ENCODE measurements at regions not wholly inside any gene's neighbourhood (a gene's known extent, or its start where the extent isn't known, plus 50 kb on each side); places are given as distances from the start of the nearest gene placed in this dataset.

- Histone ChIP-seq H3K27me3 (no peaks in the 10 kb centered on the region), H3K9me3 (no peaks in the 10 kb centered on the region), H3K27ac (no peak overlapping the region), H3K4me3 (no peak overlapping the region), H3K4me1 (no peaks in the 10 kb centered on the region), H3K36me3 (no peaks in the 10 kb centered on the region)
- TF ChIP-seq POLR2A (IDR thresholded peaks at IDR 0.05) (no peak), EP300 (IDR thresholded peaks at IDR 0.05) (no peak), CTCF (IDR thresholded peaks at IDR 0.05) (no peak), POLR2AphosphoS5 (IDR thresholded peaks at IDR 0.05) (no peak)
- no peak for DNase-seq
- intact Hi-C loops (cut with DNase I; ENCODE audit: low total_unique reads) = no loop called here
- 82 to 95% (median 92%) methylated on average over 6 of the region's 6 CpGs for WGBS, 5 donors
Measured at GRCh38 chr1:72891976-72892375, 609.6 kb upstream of the NEGR1 start.

GRCh38 chr1:72885841-72886240 is 603.5 kb upstream of the NEGR1 start:
- no peak for DNase-seq
- TF ChIP-seq CTCF (IDR thresholded peaks at IDR 0.05) = no peak
- no peak for TF ChIP-seq EP300 (IDR thresholded peaks at IDR 0.05)
- TF ChIP-seq POLR2A (IDR thresholded peaks at IDR 0.05) = no peak
- TF ChIP-seq POLR2AphosphoS5 (IDR thresholded peaks at IDR 0.05) = no peak
- 19 to 45% (median 22%) methylated on average over 1 of the region's 1 CpG for WGBS, 5 donors

GRCh38 chr1:72885017-72885416 is 602.7 kb upstream of the NEGR1 start:
- Histone ChIP-seq H3K9me3 (no peaks in the 10 kb centered on the region), H3K36me3 (no peaks in the 10 kb centered on the region), H3K4me1 (no peaks in the 10 kb centered on the region), H3K27ac (no peak overlapping the region), H3K27me3 (no peaks in the 10 kb centered on the region), H3K4me3 (no peak overlapping the region)
- WGBS, 5 donors = 33 to 60% (median 49%) methylated on average over 1 of the region's 1 CpG
- no peak for DNase-seq
- intact Hi-C loops (cut with DNase I; ENCODE audit: low total_unique reads) = no loop called here
- TF ChIP-seq POLR2A (IDR thresholded peaks at IDR 0.05) = no peak
- no peak for TF ChIP-seq EP300 (IDR thresholded peaks at IDR 0.05)
- TF ChIP-seq POLR2AphosphoS5 (IDR thresholded peaks at IDR 0.05) = no peak
- TF ChIP-seq CTCF (IDR thresholded peaks at IDR 0.05) = no peak

More at GRCh38 chr1:72885841-72886240, 603.5 kb upstream of the NEGR1 start:
- intact Hi-C loops (cut with DNase I; ENCODE audit: low total_unique reads) = no loop called here
- Histone ChIP-seq H3K36me3 (no peaks in the 10 kb centered on the region), H3K27me3 (no peaks in the 10 kb centered on the region), H3K4me1 (no peaks in the 10 kb centered on the region), H3K4me3 (no peak overlapping the region), H3K9me3 (no peaks in the 10 kb centered on the region), H3K27ac (no peak overlapping the region)

- intact Hi-C loops (cut with DNase I; ENCODE audit: low total_unique reads) = no loop called here
- Histone ChIP-seq H3K9me3 (no peaks in the 10 kb centered on the region), H3K4me3 (no peak overlapping the region), H3K4me1 (no peaks in the 10 kb centered on the region), H3K36me3 (no peaks in the 10 kb centered on the region), H3K27ac (no peak overlapping the region), H3K27me3 (no peaks in the 10 kb centered on the region)
- DNase-seq = no peak
- no peak for TF ChIP-seq POLR2AphosphoS5 (IDR thresholded peaks at IDR 0.05)
- no peak for TF ChIP-seq POLR2A (IDR thresholded peaks at IDR 0.05)
- no peak for TF ChIP-seq EP300 (IDR thresholded peaks at IDR 0.05)
- no peak for TF ChIP-seq CTCF (IDR thresholded peaks at IDR 0.05)
Measured at GRCh38 chr1:72869873-72870272, 587.5 kb upstream of the NEGR1 start.
